Endothelial cell of umbilical vein (primary cell): ENCODE measurements at regions not wholly inside any gene's neighbourhood (a gene's known extent, or its start where the extent isn't known, plus 50 kb on each side); places are given as distances from the start of the nearest gene placed in this dataset.

ENCODE experiments used
- BruUV-seq: library from RNA; stranded (reverse); fragments of 400-500 nt; replicated peaks from 2 replicates; lab custom pipeline; 2021; lab: Mats Ljungman, UMichigan
- CTCF ChIA-PET: fragments of 300-600, 350-600 bp; sonication (Branson Sonifier 250); formaldehyde crosslinking; loops from one replicate; lab custom pipeline; 2021; ENCODE audit warnings: antibody characterized with exemption, inconsistent platforms; lab: Charles Lee
- POLR2A ChIA-PET: fragments of 300-600, 350-600 bp; sonication (Branson Sonifier 250); formaldehyde crosslinking; loops from one replicate; lab custom pipeline; 2021; ENCODE audit warnings: antibody characterized with exemption, inconsistent platforms; lab: Charles Lee
- DNase-seq: peaks from one replicate; pipeline ENCODE4 v3.0.0-alpha.2; 2011; ENCODE audit warnings: low read depth, low spot score
- FAIRE-seq: peaks from 2 replicates; lab custom pipeline; 2011; peaks lifted over from hg19 to GRCh38; lab: Jason Lieb, UNC
- H2AFZ ChIP-seq: 2 replicates; pipeline ENCODE4 v1.6.0; 2012; ENCODE audit warnings: low read depth, low read length, control low read depth, inconsistent platforms
- H3K27ac ChIP-seq: 2 replicates; pipeline ENCODE4 v1.5.1; 2011; ENCODE audit warnings: low read depth, mild to moderate bottlenecking, control low read depth, low read length, moderate library complexity; ENCODE audit not compliant: insufficient read depth
- H3K27me3 ChIP-seq, 2 experiments: 2 replicates each; pipeline versions ENCODE4 v1.6.0 to v1.6.1; 2011; ENCODE audit warnings: low read length in 2 of 2, mixed read lengths in 1 of 2; ENCODE audit not compliant: control insufficient read depth in 2 of 2, insufficient read depth in 2 of 2
- H3K36me3 ChIP-seq, 2 experiments: 2 replicates in 1 of 2; 3 replicates in 1 of 2; pipeline ENCODE4 v1.5.1; 2011; ENCODE audit warnings: low read length in 2 of 2, mild to moderate bottlenecking in 1 of 2, moderate library complexity in 1 of 2; ENCODE audit not compliant: control insufficient read depth in 2 of 2, insufficient read depth in 2 of 2; ENCODE audit errors: extremely low read depth in 1 of 2
- H3K4me1 ChIP-seq: 3 replicates; pipeline ENCODE4 v1.5.1; 2011; ENCODE audit warnings: mild to moderate bottlenecking, low read length; ENCODE audit not compliant: control insufficient read depth, insufficient read depth; ENCODE audit errors: extremely low read depth
- H3K4me2 ChIP-seq: 2 replicates; pipeline ENCODE4 v1.6.1; 2011; ENCODE audit warnings: low read length, control low read depth, mixed read lengths; ENCODE audit not compliant: insufficient read depth
- H3K4me3 ChIP-seq, 3 experiments: fragments of 200-600 bp in 1 of 3; sonication (generic), shearing (Covaris generic) in 1 of 3; replicated peaks in 1 of 3; 2 replicates each; pipeline ENCODE4 v1.5.1; 2011 to 2016; ENCODE audit warnings: control low read depth in 3 of 3, low read length in 3 of 3, mild to moderate bottlenecking in 2 of 3, inconsistent platforms in 1 of 3, low read depth in 1 of 3, moderate library complexity in 1 of 3; ENCODE audit not compliant: insufficient read depth in 1 of 3
- H3K79me2 ChIP-seq: 2 replicates; pipeline ENCODE4 v1.6.0; 2012; ENCODE audit warnings: low read length, inconsistent platforms; ENCODE audit not compliant: control insufficient read depth, insufficient read depth
- H3K9ac ChIP-seq: replicated peaks from 2 replicates; pipeline ENCODE3; 2011; ENCODE audit warnings: low read length, control low read depth; ENCODE audit not compliant: insufficient read depth; ENCODE audit errors: extremely low read depth
- H3K9me1 ChIP-seq: replicated peaks from 3 replicates; pipeline ENCODE4 v1.6.0; 2011; ENCODE audit warnings: mild to moderate bottlenecking, low read length; ENCODE audit not compliant: control insufficient read depth, insufficient read depth; ENCODE audit errors: extremely low read depth
- H3K9me3 ChIP-seq: replicated peaks from 2 replicates; pipeline ENCODE4 v1.5.1; 2012; ENCODE audit warnings: low read length, inconsistent platforms; ENCODE audit not compliant: control insufficient read depth, insufficient read depth
- H4K20me1 ChIP-seq: replicated peaks from 2 replicates; pipeline ENCODE3; 2011; ENCODE audit warnings: mild to moderate bottlenecking, low read length; ENCODE audit not compliant: control insufficient read depth, insufficient read depth; ENCODE audit errors: extremely low read depth
- EZH2 ChIP-seq: IDR thresholded peaks from 2 replicates; pipeline ENCODE4 v1.6.1; 2012; ENCODE audit warnings: borderline replicate concordance, low read depth, mild to moderate bottlenecking, moderate library complexity, low read length, inconsistent platforms; ENCODE audit not compliant: severe bottlenecking
- FOS ChIP-seq: IDR thresholded peaks from 2 replicates; pipeline ENCODE4 v1.6.1; 2011; ENCODE audit warnings: mild to moderate bottlenecking, low read length, moderate library complexity, borderline replicate concordance; ENCODE audit not compliant: insufficient read depth
- GATA2 ChIP-seq: IDR thresholded peaks from 2 replicates; pipeline ENCODE4 v1.7.0; 2011; ENCODE audit warnings: low read depth, mild to moderate bottlenecking, moderate library complexity, mixed read lengths, low read length; ENCODE audit not compliant: insufficient read length, insufficient read depth
- JUN ChIP-seq: IDR thresholded peaks from 2 replicates; pipeline ENCODE4 v1.6.1; 2011; ENCODE audit warnings: borderline replicate concordance, low read depth; ENCODE audit not compliant: insufficient read length, insufficient read depth
- MYC ChIP-seq: IDR thresholded peaks from one replicate; pipeline ENCODE4 v1.6.1; 2011; ENCODE audit warnings: mild to moderate bottlenecking, low read depth, low read length
- POLR2A ChIP-seq: IDR thresholded peaks from 2 replicates; pipeline ENCODE4 v1.6.1; 2012; ENCODE audit warnings: low read depth, mild to moderate bottlenecking, control low read depth, low read length
- POLR2AphosphoS5 ChIP-seq: IDR thresholded peaks from 2 replicates; pipeline ENCODE4 v1.6.1; 2012; ENCODE audit warnings: low read depth, mild to moderate bottlenecking, control low read depth, low read length, moderate library complexity; ENCODE audit not compliant: insufficient read depth
- dilution Hi-C: fragments of 300-500 bp; cut with MboI; formaldehyde crosslinking; loops from one replicate; pipeline ENCODE4 v1.15.0; 2019; ENCODE audit warnings: low sequenced_read_pairs; ENCODE audit not compliant: extremely low pct_ligation_motif_present
- intact Hi-C: fragments of 100-400 bp; cut with micrococcal nuclease; formaldehyde crosslinking; loops from one replicate; pipeline ENCODE4 v1.10.0; 2022
- TF ChIP-seq, protein P1 (sequence below): IDR thresholded peaks from 2 replicates; pipeline ENCODE4 v1.6.1; 2011; ENCODE audit not compliant: insufficient read depth, insufficient read length
- TF ChIP-seq, protein P2 (sequence below), 2 donors: IDR thresholded peaks; 1 replicate in 1 of 2; 2 replicates in 1 of 2; pipeline ENCODE4 v1.5.1; 2011; ENCODE audit warnings: low read length in 2 of 2, mild to moderate bottlenecking in 2 of 2, moderate library complexity in 2 of 2, control low read depth in 1 of 2, inconsistent platforms in 1 of 2, low read depth in 1 of 2; ENCODE audit not compliant: insufficient read depth in 1 of 2; ENCODE audit errors: extremely low read depth in 1 of 2

DNA sequence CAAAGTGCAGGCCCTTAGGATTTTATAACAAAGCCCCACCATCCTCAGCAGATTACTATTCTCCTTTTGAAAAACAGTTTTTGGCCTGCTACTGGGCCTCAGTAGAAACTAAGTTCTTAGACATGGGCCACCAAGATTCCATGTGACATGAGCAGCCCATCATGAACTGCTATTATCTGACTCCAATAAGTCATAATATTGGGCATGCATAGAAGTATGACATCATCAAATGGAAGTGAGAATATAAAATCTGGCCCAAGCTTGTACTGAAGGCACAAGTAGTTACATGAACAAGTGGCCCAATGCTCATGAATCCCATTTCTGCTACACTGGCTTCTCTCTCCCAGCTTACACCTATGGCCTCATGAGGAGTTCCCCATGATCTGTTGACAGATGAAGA lies 404.8 kb downstream of the EPHA5 start:
- no peak for TF ChIP-seq GATA2
- TF ChIP-seq, protein P1, sequence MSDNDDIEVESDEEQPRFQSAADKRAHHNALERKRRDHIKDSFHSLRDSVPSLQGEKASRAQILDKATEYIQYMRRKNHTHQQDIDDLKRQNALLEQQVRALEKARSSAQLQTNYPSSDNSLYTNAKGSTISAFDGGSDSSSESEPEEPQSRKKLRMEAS = no peak
- no peak for TF ChIP-seq EZH2
- TF ChIP-seq, protein P2, sequence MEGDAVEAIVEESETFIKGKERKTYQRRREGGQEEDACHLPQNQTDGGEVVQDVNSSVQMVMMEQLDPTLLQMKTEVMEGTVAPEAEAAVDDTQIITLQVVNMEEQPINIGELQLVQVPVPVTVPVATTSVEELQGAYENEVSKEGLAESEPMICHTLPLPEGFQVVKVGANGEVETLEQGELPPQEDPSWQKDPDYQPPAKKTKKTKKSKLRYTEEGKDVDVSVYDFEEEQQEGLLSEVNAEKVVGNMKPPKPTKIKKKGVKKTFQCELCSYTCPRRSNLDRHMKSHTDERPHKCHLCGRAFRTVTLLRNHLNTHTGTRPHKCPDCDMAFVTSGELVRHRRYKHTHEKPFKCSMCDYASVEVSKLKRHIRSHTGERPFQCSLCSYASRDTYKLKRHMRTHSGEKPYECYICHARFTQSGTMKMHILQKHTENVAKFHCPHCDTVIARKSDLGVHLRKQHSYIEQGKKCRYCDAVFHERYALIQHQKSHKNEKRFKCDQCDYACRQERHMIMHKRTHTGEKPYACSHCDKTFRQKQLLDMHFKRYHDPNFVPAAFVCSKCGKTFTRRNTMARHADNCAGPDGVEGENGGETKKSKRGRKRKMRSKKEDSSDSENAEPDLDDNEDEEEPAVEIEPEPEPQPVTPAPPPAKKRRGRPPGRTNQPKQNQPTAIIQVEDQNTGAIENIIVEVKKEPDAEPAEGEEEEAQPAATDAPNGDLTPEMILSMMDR (IDR thresholded peaks at IDR 0.05; ENCODE audit: extremely low read depth in 1 of 2, insufficient read depth in 1 of 2, low read depth in 1 of 2, low read length in 2 of 2) = no peak
- TF ChIP-seq POLR2A = no peak
- no peak for TF ChIP-seq MYC
- no peak for TF ChIP-seq JUN
- no peak for TF ChIP-seq POLR2AphosphoS5
- TF ChIP-seq FOS = no peak
- dilution Hi-C loops = no loop called here

More for the DNA sequence above, 404.8 kb downstream of the EPHA5 start:
- ChIA-PET CTCF (no interaction called here), POLR2A (no interaction called here)
- no peaks in the 10 kb centered on the region for H3K27me3 ChIP-seq
- H3K79me2 ChIP-seq = no peaks in the 10 kb centered on the region
- no peaks in the 10 kb centered on the region for H4K20me1 ChIP-seq
- H3K9me3 ChIP-seq = no peaks in the 10 kb centered on the region
- no peak overlapping the region for H3K4me3 ChIP-seq
- no peaks in the 10 kb centered on the region for H3K4me1 ChIP-seq
- no peak for DNase-seq
- H3K9me1 ChIP-seq = no peaks in the 10 kb centered on the region
- no peak overlapping the region for H3K4me2 ChIP-seq
- intact Hi-C loops = no loop called here
- no peak overlapping the region for H3K9ac ChIP-seq
- no peak overlapping the region for H2AFZ ChIP-seq
- no TSS peak for BruUV-seq
- no peaks in the 10 kb centered on the region for H3K36me3 ChIP-seq
- no peak overlapping the region for H3K27ac ChIP-seq
- FAIRE-seq = no peak
